Lower lobe of right lung (tissue), 2 donors: ENCODE measurements at regions not wholly inside any gene's neighbourhood (a gene's known extent, or its start where the extent isn't known, plus 50 kb on each side); places are given as distances from the start of the nearest gene placed in this dataset.
"Not testable (repeated sequence)": the region's sequence is repeated elsewhere in the genome, so short reads cannot be mapped to it uniquely, and the experiment has no call there.

Experiments
- ATAC-seq, 2 donors: fragments of 200-7000 bp; cut with Tn5 transposase; one replicate each; pipeline ENCODE4 v1.9.1; 2020 to 2022; ENCODE audit warnings: mild to moderate bottlenecking in 2 of 2, moderate library complexity in 2 of 2
- DNase-seq: peaks from one replicate; pipeline ENCODE4 v3.0.0-alpha.2; 2020
- H3K27ac ChIP-seq: fragments of 200-600 bp; one replicate; pipeline ENCODE4 v1.8.0; 2022
- H3K27me3 ChIP-seq: fragments of 200-600 bp; one replicate; pipeline ENCODE4 v1.8.0; 2022; ENCODE audit warnings: low read depth
- H3K36me3 ChIP-seq: fragments of 200-600 bp; one replicate; pipeline ENCODE4 v1.8.0; 2022; ENCODE audit warnings: mild to moderate bottlenecking
- H3K4me1 ChIP-seq: fragments of 200-600 bp; one replicate; pipeline ENCODE4 v1.8.0; 2022
- H3K4me3 ChIP-seq: fragments of 200-600 bp; one replicate; pipeline ENCODE4 v1.8.0; 2022; ENCODE audit warnings: mild to moderate bottlenecking
- H3K9me3 ChIP-seq: fragments of 200-600 bp; one replicate; pipeline ENCODE4 v1.8.0; 2022
- intact Hi-C: fragments of 100-400 bp; cut with DNase I; formaldehyde crosslinking; loops from one replicate; pipeline ENCODE4 v1.11.0; 2022
- TF ChIP-seq, protein P1 (sequence below): fragments of 200-600 bp; IDR thresholded peaks from one replicate; pipeline ENCODE4 v1.8.0; 2022; ENCODE audit warnings: antibody characterized with exemption, mild to moderate bottlenecking
- donor health status: DM: no; HTN: yes; CAD: no; lungs with severe emphysema.

DNA sequence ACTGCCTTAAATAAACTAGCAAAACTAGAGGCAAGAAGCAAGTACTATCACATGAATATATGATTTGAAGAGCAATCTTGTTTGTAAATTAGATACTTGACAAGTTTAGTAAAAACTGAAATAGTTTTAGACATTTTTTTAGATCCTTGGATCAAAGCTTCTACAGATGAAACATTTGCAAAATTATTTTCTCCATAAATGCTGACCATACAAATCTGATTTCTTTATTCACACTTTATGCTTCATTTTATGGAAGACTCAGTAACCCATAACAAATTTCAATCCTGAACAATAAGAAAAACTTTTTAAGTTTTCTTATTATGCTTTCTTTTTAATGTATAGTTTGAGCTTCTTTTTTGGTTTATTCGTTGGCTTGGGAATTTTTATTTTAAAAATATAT lies 750.2 kb upstream of the SLITRK5 start:
- H3K27me3 ChIP-seq = no peaks in the 10 kb centered on the region
- DNase-seq (no peak), ATAC-seq (no peak)
- TF ChIP-seq, protein P1, sequence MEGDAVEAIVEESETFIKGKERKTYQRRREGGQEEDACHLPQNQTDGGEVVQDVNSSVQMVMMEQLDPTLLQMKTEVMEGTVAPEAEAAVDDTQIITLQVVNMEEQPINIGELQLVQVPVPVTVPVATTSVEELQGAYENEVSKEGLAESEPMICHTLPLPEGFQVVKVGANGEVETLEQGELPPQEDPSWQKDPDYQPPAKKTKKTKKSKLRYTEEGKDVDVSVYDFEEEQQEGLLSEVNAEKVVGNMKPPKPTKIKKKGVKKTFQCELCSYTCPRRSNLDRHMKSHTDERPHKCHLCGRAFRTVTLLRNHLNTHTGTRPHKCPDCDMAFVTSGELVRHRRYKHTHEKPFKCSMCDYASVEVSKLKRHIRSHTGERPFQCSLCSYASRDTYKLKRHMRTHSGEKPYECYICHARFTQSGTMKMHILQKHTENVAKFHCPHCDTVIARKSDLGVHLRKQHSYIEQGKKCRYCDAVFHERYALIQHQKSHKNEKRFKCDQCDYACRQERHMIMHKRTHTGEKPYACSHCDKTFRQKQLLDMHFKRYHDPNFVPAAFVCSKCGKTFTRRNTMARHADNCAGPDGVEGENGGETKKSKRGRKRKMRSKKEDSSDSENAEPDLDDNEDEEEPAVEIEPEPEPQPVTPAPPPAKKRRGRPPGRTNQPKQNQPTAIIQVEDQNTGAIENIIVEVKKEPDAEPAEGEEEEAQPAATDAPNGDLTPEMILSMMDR = no peak
- H3K9me3 ChIP-seq = no peaks in the 10 kb centered on the region
- intact Hi-C loops = no loop called here
- H3K27ac ChIP-seq = no peak overlapping the region
- H3K36me3 ChIP-seq = no peaks in the 10 kb centered on the region
- H3K4me3 ChIP-seq = no peak overlapping the region
- no peaks in the 10 kb centered on the region for H3K4me1 ChIP-seq

DNA sequence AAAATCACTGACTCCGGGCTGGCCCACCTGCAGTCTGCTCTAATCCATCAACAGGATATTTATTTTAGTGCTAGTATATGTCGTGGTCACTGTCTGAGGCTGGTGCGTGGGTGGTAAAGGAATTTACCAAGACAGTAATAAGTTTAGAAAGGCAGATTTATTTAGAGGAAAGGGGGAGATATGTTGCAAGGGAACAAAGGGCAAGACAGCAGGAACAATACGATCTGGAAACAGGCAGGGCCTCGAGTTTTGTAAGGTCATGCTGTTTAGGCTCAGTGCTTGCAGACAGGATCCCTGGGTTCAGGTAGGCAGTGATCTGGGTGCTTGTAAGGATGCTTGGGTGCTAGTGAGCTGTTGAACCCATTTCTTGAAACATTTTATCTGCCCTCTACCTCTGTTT lies 748.2 kb upstream of the SLITRK5 start:
- Histone ChIP-seq H3K36me3 (no peaks in the 10 kb centered on the region), H3K27me3 (no peaks in the 10 kb centered on the region), H3K9me3 (no peaks in the 10 kb centered on the region), H3K4me1 (no peaks in the 10 kb centered on the region), H3K4me3 (no peak overlapping the region), H3K27ac (no peak overlapping the region)
- intact Hi-C loops = no loop called here
- ATAC-seq (no peak), DNase-seq (no peak)
- TF ChIP-seq, protein P1 = no peak

DNA sequence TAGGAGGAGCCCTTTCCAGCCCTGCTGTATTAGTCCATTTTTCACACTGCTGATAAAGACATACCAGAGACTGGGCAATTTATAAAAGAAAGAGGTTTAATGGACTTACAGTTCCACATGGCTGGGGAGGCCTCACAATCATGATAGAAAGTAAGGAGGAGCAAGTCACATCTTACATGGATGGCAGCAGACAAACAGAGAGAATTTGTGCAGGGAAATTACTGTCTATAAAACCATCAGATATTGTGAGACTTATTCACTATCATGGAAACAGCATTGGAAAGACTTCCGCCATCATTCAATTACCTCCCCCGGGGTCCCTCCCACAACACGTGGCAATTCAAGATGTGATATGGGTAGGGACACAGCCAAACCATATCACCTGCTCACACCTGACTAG lies 744.3 kb upstream of the SLITRK5 start:
- H3K27ac ChIP-seq, H3K4me1 ChIP-seq, ATAC-seq, intact Hi-C loops, H3K36me3 ChIP-seq, H3K27me3 ChIP-seq, H3K4me3 ChIP-seq, H3K9me3 ChIP-seq, DNase-seq: not testable (repeated sequence)

DNA sequence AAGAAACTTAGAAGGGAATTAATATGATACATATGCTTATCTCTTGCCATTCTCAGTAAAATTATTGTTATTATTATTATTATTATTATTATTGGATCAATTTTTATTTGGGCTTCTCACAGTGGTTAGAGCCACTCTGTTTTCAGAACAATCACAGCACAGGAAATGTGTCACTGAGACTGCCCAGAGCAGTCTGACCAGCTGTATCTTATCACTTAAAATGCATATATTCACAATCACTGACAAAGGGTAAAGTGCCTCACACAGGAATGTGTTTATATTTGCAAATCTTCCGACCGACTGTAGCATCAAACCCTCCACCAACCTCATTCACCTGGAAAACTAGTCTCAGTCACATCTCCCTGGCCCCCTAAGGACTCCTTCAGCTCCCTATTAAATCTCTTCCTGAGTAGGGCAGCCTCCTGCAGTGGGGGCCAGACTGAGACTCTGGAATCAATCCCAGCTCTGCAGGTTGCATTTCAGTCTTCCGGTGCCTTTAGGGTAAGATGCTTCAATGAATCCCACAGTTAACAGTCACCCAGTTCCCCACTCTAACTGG lies 738.3 kb upstream of the SLITRK5 start:
- ATAC-seq (no peak), DNase-seq (no peak)
- intact Hi-C loops = no loop called here
- H3K9me3 ChIP-seq = no peaks in the 10 kb centered on the region
- no peaks in the 10 kb centered on the region for H3K36me3 ChIP-seq
- H3K27me3 ChIP-seq = no peaks in the 10 kb centered on the region
- no peaks in the 10 kb centered on the region for H3K4me1 ChIP-seq
- no peak overlapping the region for H3K27ac ChIP-seq
- TF ChIP-seq, protein P1 = no peak
- no peak overlapping the region for H3K4me3 ChIP-seq

DNA sequence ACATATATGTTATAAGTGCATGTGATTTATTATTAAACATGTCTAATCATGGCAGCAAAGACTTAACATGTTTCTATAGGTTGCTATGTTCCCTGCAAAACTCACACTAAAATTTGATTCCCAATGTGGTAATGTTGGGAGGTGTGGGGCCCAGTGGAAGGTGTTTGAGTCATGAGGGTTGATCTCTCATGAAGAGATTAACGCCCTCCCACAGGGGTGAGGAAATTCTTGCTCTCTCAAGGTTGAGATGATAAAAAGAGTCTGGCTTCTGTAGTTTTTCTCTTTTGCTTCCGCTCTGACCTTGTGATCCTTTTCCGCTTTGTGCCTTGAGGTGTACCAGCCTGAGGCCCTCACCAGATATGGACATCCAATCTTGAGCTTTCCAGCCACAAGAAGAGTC lies 737.5 kb upstream of the SLITRK5 start:
- intact Hi-C loops = no loop called here
- H3K4me3 ChIP-seq = no peak overlapping the region
- H3K36me3 ChIP-seq = no peaks in the 10 kb centered on the region
- ATAC-seq (no peak), DNase-seq (no peak)
- TF ChIP-seq, protein P1 = no peak
- H3K9me3 ChIP-seq = no peaks in the 10 kb centered on the region
- H3K4me1 ChIP-seq = no peaks in the 10 kb centered on the region
- H3K27ac ChIP-seq = no peak overlapping the region
- no peaks in the 10 kb centered on the region for H3K27me3 ChIP-seq

DNA sequence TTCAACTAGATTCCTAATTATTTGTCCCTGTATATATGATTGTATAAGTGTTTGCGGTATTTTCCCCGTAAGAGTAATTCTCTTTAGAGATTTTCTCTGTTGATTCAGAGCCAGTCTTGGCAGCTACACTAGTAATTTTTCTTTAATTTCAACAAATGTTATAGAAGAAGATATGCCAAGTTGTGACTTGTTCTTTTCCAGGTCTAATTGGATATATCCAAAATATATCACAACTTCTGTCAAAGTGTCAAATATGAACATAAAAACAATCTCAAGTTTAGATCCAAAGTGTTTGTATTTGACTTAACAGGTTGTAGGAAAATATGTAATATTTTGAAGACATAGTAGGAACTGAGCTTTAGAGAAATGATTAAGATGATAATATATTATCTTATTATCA lies 733.9 kb upstream of the SLITRK5 start:
- ATAC-seq (no peak), DNase-seq (no peak)
- H3K27ac ChIP-seq = no peak overlapping the region
- H3K36me3 ChIP-seq = no peaks in the 10 kb centered on the region
- TF ChIP-seq, protein P1 = no peak
- no peaks in the 10 kb centered on the region for H3K9me3 ChIP-seq
- intact Hi-C loops = no loop called here
- no peaks in the 10 kb centered on the region for H3K27me3 ChIP-seq
- no peak overlapping the region for H3K4me3 ChIP-seq
- H3K4me1 ChIP-seq = no peaks in the 10 kb centered on the region
